Neuronal stem cell (in vitro differentiated cells): ENCODE measurements at regions not wholly inside any gene's neighbourhood (a gene's known extent, or its start where the extent isn't known, plus 50 kb on each side); places are given as distances from the start of the nearest gene placed in this dataset.
A peak's percentile ranks its signal among the peaks of the same experiment; 100 is the strongest.

ENCODE experiments used
- DNase-seq: peaks from one replicate; pipeline ENCODE4 v3.0.0-alpha.2; 2013; ENCODE audit warnings: low spot score
- H2AFZ ChIP-seq: one replicate; pipeline ENCODE4 v1.6.1; 2013; ENCODE audit warnings: mild to moderate bottlenecking, low read length, inconsistent platforms
- H2AK5ac ChIP-seq: 2 replicates; pipeline ENCODE4 v1.6.1; 2013; ENCODE audit warnings: low read depth, mild to moderate bottlenecking, inconsistent platforms, low read length, moderate library complexity, mixed read lengths
- H2BK120ac ChIP-seq: 2 replicates; pipeline ENCODE4 v1.6.1; 2013; ENCODE audit warnings: low read depth, mild to moderate bottlenecking, inconsistent platforms, low read length, moderate library complexity, mixed read lengths
- H2BK12ac ChIP-seq: one replicate; pipeline ENCODE4 v1.6.1; 2013; ENCODE audit warnings: low read length, inconsistent platforms
- H2BK15ac ChIP-seq: 2 replicates; pipeline ENCODE4 v1.6.1; 2013; ENCODE audit warnings: mild to moderate bottlenecking, low read length, inconsistent platforms, mixed read lengths
- H2BK5ac ChIP-seq: one replicate; pipeline ENCODE4 v1.6.1; 2013; ENCODE audit warnings: inconsistent platforms, mild to moderate bottlenecking, low read length, moderate library complexity
- H3K14ac ChIP-seq: one replicate; pipeline ENCODE4 v1.6.1; 2013; ENCODE audit warnings: low read length, inconsistent platforms
- H3K18ac ChIP-seq: 2 replicates; pipeline ENCODE4 v1.6.1; 2013; ENCODE audit warnings: low read length, inconsistent platforms
- H3K23ac ChIP-seq: 2 replicates; pipeline ENCODE4 v1.6.1; 2013; ENCODE audit warnings: low read depth, mild to moderate bottlenecking, mixed read lengths, low read length, inconsistent platforms; ENCODE audit not compliant: poor library complexity
- H3K27ac ChIP-seq: replicated peaks from 3 replicates; pipeline ENCODE4 v1.5.1; 2013; ENCODE audit warnings: low read length, inconsistent platforms
- H3K27me3 ChIP-seq, 3 experiments: 2 replicates each; pipeline ENCODE4 v1.6.1; 2013; ENCODE audit warnings: low read length in 3 of 3, mild to moderate bottlenecking in 2 of 3, inconsistent platforms in 1 of 3, low read depth in 1 of 3, mixed read lengths in 1 of 3, moderate library complexity in 1 of 3; ENCODE audit not compliant: control insufficient read depth in 3 of 3, insufficient read depth in 3 of 3
- H3K36me3 ChIP-seq, 2 donors: replicated peaks in 1 of 2; 2 replicates each; pipeline ENCODE4 v1.6.1; 2013; ENCODE audit warnings: low read length in 2 of 2; ENCODE audit not compliant: control insufficient read depth in 2 of 2, insufficient read depth in 2 of 2
- H3K4ac ChIP-seq: 2 replicates; pipeline ENCODE4 v1.6.1; 2013; ENCODE audit warnings: inconsistent platforms, mild to moderate bottlenecking, low read length, moderate library complexity
- H3K4me1 ChIP-seq, 2 donors: 1 replicate in 1 of 2; 2 replicates in 1 of 2; pipeline ENCODE4 v1.6.1; 2013; ENCODE audit warnings: low read length in 2 of 2, low read depth in 1 of 2; ENCODE audit not compliant: control insufficient read depth in 2 of 2, insufficient read depth in 1 of 2
- H3K4me2 ChIP-seq: one replicate; pipeline ENCODE4 v1.6.1; 2013; ENCODE audit warnings: mild to moderate bottlenecking, low read length, inconsistent platforms; ENCODE audit not compliant: insufficient read depth, poor library complexity, severe bottlenecking
- H3K4me3 ChIP-seq, 2 donors: 2 replicates each; pipeline ENCODE4 v1.5.1; 2013; ENCODE audit warnings: low read length in 2 of 2, mild to moderate bottlenecking in 2 of 2, inconsistent platforms in 1 of 2, moderate library complexity in 1 of 2
- H3K79me1 ChIP-seq: one replicate; pipeline ENCODE4 v1.6.1; 2013; ENCODE audit warnings: low read depth, mild to moderate bottlenecking, inconsistent platforms, low read length, moderate library complexity
- H3K9ac ChIP-seq: one replicate; pipeline ENCODE4 v1.6.1; 2013; ENCODE audit warnings: mild to moderate bottlenecking, low read depth, low read length, inconsistent platforms; ENCODE audit not compliant: poor library complexity
- H3K9me3 ChIP-seq, 2 donors: replicated peaks in 1 of 2; 2 replicates each; pipeline versions ENCODE3 to v1.6.1; 2013; ENCODE audit warnings: low read length in 2 of 2, mild to moderate bottlenecking in 2 of 2, inconsistent platforms in 1 of 2, low read depth in 1 of 2, mixed read lengths in 1 of 2, moderate library complexity in 1 of 2; ENCODE audit not compliant: control insufficient read depth in 2 of 2, insufficient read depth in 1 of 2
- H4K8ac ChIP-seq: one replicate; pipeline ENCODE4 v1.6.1; 2013; ENCODE audit warnings: low read depth, mild to moderate bottlenecking, inconsistent platforms, low read length, moderate library complexity
- H4K91ac ChIP-seq: one replicate; pipeline ENCODE4 v1.6.1; 2013; ENCODE audit warnings: low read length, low read depth, mild to moderate bottlenecking, inconsistent platforms; ENCODE audit not compliant: poor library complexity
- WGBS, 2 donors: extraction: QIAGEN DNeasy Blood & Tissue Kit; methylation state at CpG; one replicate each; pipeline ENCODE4 v1.1.7; 2013; ENCODE audit warnings: missing lambda C conversion rate in 2 of 2, mixed read lengths in 1 of 2; ENCODE audit not compliant: insufficient read length in 2 of 2, insufficient replicate concordance in 1 of 2; ENCODE audit errors: extremely low coverage in 2 of 2; 5-methylcytosine and 5-hydroxymethylcytosine counted together

DNA sequence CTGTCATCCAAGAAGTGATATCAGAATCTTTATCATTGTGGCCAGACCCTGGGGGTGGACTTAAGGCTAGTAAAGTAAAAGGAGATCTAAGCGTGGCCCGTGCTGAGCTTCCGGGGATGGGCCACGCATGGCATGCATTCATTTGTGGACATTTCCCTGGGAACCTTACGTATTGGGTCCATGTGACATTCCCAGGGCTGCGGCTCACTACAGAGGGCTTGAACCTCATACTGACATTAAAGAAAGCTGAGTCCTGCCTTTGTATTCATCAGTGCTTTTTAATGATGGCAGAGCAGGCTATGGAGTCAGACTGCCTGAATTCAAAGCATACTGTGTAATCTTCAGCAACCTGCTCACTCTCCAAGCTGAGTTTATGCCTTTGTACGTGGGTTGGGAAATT is 152.2 kb upstream of the AFDN start:
- no peak overlapping the region for H3K4me3 ChIP-seq
- no peak overlapping the region for H2BK120ac ChIP-seq
- H4K8ac ChIP-seq: no peak overlapping the region
- H3K79me1 ChIP-seq: no peaks in the 10 kb centered on the region
- H3K9ac ChIP-seq: no peak overlapping the region
- H2BK12ac ChIP-seq: no peak overlapping the region
- no peak overlapping the region for H3K4ac ChIP-seq
- no peak overlapping the region for H2BK15ac ChIP-seq
- no peak overlapping the region for H3K14ac ChIP-seq
- H3K27ac ChIP-seq: no peak overlapping the region
- no peak overlapping the region for H2AFZ ChIP-seq
- H2AK5ac ChIP-seq: no peak overlapping the region
- WGBS, 2 donors: no CpG with 5 or more reads among the region's 7 CpGs
- peaks cover 0 to 8% of the 10 kb centered on the region in 2 donors for H3K9me3 ChIP-seq
- no peak for DNase-seq
- no peaks in the 10 kb centered on the region for H3K36me3 ChIP-seq
- H3K18ac ChIP-seq: no peak overlapping the region
- H3K23ac ChIP-seq: no peak overlapping the region
- no peak overlapping the region for H3K4me2 ChIP-seq
- no peak overlapping the region for H4K91ac ChIP-seq
- no peak overlapping the region for H2BK5ac ChIP-seq
- peaks cover 26 to 39% of the 10 kb centered on the region in 2 donors for H3K4me1 ChIP-seq
- H3K27me3 ChIP-seq: no peaks in the 10 kb centered on the region

DNA sequence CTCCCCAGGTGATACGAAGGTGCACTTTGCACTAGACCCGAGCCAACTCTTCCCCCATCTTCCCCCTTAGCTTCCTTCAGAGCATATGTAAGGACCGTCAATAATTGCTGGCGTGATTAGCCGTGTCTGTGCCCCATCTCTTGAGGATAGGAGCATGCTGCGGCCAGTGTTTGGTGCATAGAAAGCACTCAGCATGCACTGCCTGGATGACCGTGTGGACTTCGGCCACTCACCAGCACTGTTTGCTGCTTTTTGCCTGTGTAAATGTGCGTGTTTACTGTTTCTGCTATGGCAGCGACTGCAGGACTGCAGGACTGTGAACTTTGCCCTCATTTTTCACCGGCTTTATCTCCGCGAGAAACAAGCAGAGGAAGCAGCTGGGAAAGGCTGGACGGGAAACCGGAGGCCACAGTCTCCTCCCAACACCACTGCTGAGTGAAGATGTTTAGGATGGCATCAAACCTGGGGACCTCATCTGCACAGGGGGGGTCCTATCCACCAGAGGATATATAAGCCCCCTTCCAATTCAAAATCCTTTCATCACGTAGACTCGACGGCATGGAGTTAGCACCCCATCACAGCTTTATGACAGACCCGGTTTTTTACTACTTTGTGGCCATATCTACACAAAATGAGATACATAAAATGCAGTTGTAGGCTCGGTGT is 150.6 kb upstream of the AFDN start:
- WGBS, 2 donors: no CpG with 5 or more reads among the region's 20 CpGs
- Histone ChIP-seq H3K14ac (no peak overlapping the region), H2AK5ac (peak overlapping the region; percentile 65), H3K4ac (no peak overlapping the region), H2BK120ac (peak overlapping the region; percentile 21), H3K18ac (peak overlapping the region; percentile 95), H3K23ac (no peak overlapping the region), H3K79me1 (no peaks in the 10 kb centered on the region), H3K36me3 (peaks cover 0 to 3% of the 10 kb centered on the region in 2 donors), H3K9ac (peak overlapping the region; percentile 45), H2BK5ac (peak overlapping the region; percentile 69), H4K91ac (no peak overlapping the region), H3K4me1 (peaks cover 29 to 38% of the 10 kb centered on the region in 2 donors), H3K27ac (peak overlapping the region; percentile 21), H3K4me3 (no peak overlapping the region), H2BK12ac (no peak overlapping the region), H3K27me3 (no peaks in the 10 kb centered on the region), H4K8ac (peak overlapping the region; percentile 52), H2BK15ac (peak overlapping the region; percentile 23), H3K4me2 (peak overlapping the region; percentile 22), H2AFZ (peak overlapping the region; percentile 25), H3K9me3 (peaks cover 6 to 19% of the 10 kb centered on the region in 2 donors)
- no peak for DNase-seq

DNA sequence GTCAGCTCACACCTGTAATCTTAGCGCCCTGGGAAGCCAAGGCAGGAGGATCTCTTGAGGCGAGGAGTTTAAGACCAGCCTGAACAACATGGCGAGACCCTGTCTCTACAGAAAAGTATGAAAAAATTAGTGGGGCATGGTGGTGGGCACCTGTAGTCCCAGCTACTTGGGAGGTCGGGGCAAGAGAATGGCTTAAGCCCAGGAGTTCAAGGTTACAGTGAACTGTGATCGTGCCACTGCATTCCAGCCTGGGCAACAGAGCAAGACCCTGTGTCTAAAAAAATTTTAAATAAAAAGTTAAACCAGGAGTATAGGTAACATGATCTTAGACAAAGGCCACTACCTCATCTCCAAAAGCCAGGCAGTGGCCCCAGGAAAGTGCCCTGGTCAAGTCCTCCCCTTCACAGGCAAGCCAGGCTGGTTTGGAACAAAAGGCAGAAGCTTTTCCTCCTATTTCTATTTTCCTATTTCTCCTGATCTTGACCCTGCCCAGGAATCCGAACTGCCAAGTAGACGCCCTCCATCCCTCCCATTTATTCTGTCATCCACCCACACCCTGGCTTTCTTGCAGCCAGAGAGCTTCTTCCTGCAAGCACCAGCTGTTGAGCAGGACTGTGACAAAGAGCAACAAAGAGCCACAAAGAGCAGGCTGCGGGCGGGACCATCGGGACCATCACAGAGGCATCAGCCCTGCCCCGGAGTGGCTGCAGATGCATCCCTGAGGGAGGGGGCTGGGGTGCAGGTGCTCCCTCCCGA is 149.9 kb upstream of the AFDN start:
- WGBS, 2 donors: no CpG with 5 or more reads among the region's 12 CpGs
- H2BK15ac ChIP-seq: peak overlapping the region; percentile 23
- peak overlapping the region; percentile 8 for H2BK5ac ChIP-seq
- no peak overlapping the region for H2BK12ac ChIP-seq
- H3K4me3 ChIP-seq: peak overlapping the region in 1 of 2 donors; percentile 57
- H3K4me2 ChIP-seq: peak overlapping the region; percentile 12
- H2AK5ac ChIP-seq: peak overlapping the region; percentile 21
- H4K91ac ChIP-seq: no peak overlapping the region
- peak overlapping the region; percentile 74 for H2AFZ ChIP-seq
- peaks cover 6 to 18% of the 10 kb centered on the region in 2 donors for H3K9me3 ChIP-seq
- DNase-seq: peak; percentile 44
- H3K18ac ChIP-seq: peak overlapping the region; percentile 86
- no peak overlapping the region for H3K9ac ChIP-seq
- peak overlapping the region; percentile 52 for H4K8ac ChIP-seq
- H3K4me1 ChIP-seq: peaks cover 29 to 39% of the 10 kb centered on the region in 2 donors
- peak overlapping the region; percentile 66 for H3K27ac ChIP-seq
- no peak overlapping the region for H3K4ac ChIP-seq
- H3K36me3 ChIP-seq: peaks cover 0 to 3% of the 10 kb centered on the region in 2 donors
- no peak overlapping the region for H3K23ac ChIP-seq
- no peaks in the 10 kb centered on the region for H3K27me3 ChIP-seq
- peak overlapping the region; percentile 65 for H2BK120ac ChIP-seq
- no peaks in the 10 kb centered on the region for H3K79me1 ChIP-seq
- H3K14ac ChIP-seq: no peak overlapping the region

DNA sequence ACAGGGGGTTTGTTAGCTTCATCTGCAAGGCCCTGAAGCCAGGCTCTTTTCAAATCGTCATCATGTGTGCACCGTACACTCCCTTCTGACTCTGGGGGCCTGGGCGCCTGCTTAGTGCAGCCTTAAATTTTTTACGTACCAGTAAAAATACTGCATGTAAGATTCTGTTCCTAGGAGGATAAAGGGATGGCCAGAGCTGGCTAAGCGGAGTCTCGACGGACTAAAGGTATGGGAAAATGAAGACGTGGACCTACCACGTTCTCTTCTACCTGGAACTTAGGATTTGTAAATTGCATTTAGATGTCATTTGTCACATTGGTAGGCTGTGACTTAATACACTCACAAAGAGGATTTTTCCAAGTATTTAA is 149.3 kb upstream of the AFDN start:
- no peaks in the 10 kb centered on the region for H3K27me3 ChIP-seq

More for the DNA sequence above, 149.3 kb upstream of the AFDN start:
- Histone ChIP-seq H3K14ac (no peak overlapping the region), H3K4me1 (peaks cover 29 to 45% of the 10 kb centered on the region in 2 donors), H3K18ac (peak overlapping the region; percentile 86), H2AK5ac (no peak overlapping the region), H4K8ac (no peak overlapping the region), H3K27ac (peak overlapping the region; percentile 66), H2AFZ (peak overlapping the region; percentile 74), H3K4me3 (peak overlapping the region in 1 of 2 donors; percentile 57), H2BK5ac (peak overlapping the region; percentile 8), H3K36me3 (peaks cover 0 to 3% of the 10 kb centered on the region in 2 donors), H4K91ac (no peak overlapping the region), H2BK15ac (no peak overlapping the region), H2BK12ac (no peak overlapping the region), H3K79me1 (no peaks in the 10 kb centered on the region), H3K9me3 (peaks cover 6 to 13% of the 10 kb centered on the region in 2 donors), H3K4me2 (peak overlapping the region; percentile 12), H2BK120ac (peak overlapping the region; percentile 65), H3K4ac (no peak overlapping the region), H3K23ac (no peak overlapping the region), H3K9ac (no peak overlapping the region)
- WGBS, 2 donors: no CpG with 5 or more reads among the region's 9 CpGs
- DNase-seq: no peak
